GM23338 (cell line): ENCODE measurements at regions not wholly inside any gene's neighbourhood (a gene's known extent, or its start where the extent isn't known, plus 50 kb on each side); places are given as distances from the start of the nearest gene placed in this dataset.

Experiments
- ATAC-seq: fragments of 200-7000 bp; cut with Tn5 transposase; 3 replicates; pipeline ENCODE4 v1.9.1; 2020
- DNase-seq: peaks from one replicate; pipeline ENCODE4 v3.0.0-alpha.2; 2015; ENCODE audit warnings: low spot score
- H2AFZ ChIP-seq: fragments of 200-600 bp; sonication (generic); 2 replicates; pipeline ENCODE4 v1.8.0; 2016; ENCODE audit warnings: antibody characterized with exemption, mild to moderate bottlenecking, moderate library complexity
- H3F3A ChIP-seq: fragments of 200-600 bp; sonication (generic); replicated peaks from 2 replicates; pipeline ENCODE4 v1.8.0; 2017; ENCODE audit warnings: antibody characterized with exemption, mixed run types, low read depth
- H3K27ac ChIP-seq: fragments of 200-600 bp; sonication (generic); 2 replicates; pipeline ENCODE4 v1.6.1; 2016; ENCODE audit warnings: low read depth
- H3K27me3 ChIP-seq: fragments of 200-600 bp; sonication (generic); 2 replicates; pipeline ENCODE4 v1.8.0; 2016; ENCODE audit warnings: mild to moderate bottlenecking, mixed run types, moderate library complexity; ENCODE audit not compliant: insufficient read depth
- H3K36me3 ChIP-seq: fragments of 200-600 bp; sonication (generic); 2 replicates; pipeline ENCODE4 v1.8.0; 2016; ENCODE audit warnings: mild to moderate bottlenecking; ENCODE audit not compliant: insufficient read depth
- H3K4me1 ChIP-seq: fragments of 200-600 bp; sonication (generic); 2 replicates; pipeline ENCODE4 v1.8.0; 2016; ENCODE audit warnings: mild to moderate bottlenecking, moderate library complexity; ENCODE audit not compliant: insufficient read depth
- H3K4me2 ChIP-seq: fragments of 200-600 bp; sonication (generic); 2 replicates; pipeline ENCODE4 v1.7.1; 2017; ENCODE audit warnings: mixed run types
- H3K4me3 ChIP-seq: fragments of 200-600 bp; sonication (generic); 2 replicates; pipeline ENCODE4 v1.6.1; 2016; ENCODE audit warnings: mixed run types
- H3K79me2 ChIP-seq: fragments of 200-600 bp; sonication (generic); replicated peaks from 2 replicates; pipeline ENCODE4 v1.8.0; 2017; ENCODE audit warnings: mild to moderate bottlenecking; ENCODE audit not compliant: insufficient read depth
- H3K9me2 ChIP-seq: fragments of 200-600 bp; sonication (generic); 2 replicates; pipeline ENCODE4 v1.8.0; 2017; ENCODE audit not compliant: insufficient read depth
- H4K20me1 ChIP-seq: fragments of 200-600 bp; sonication (generic); replicated peaks from 2 replicates; pipeline ENCODE4 v1.8.0; 2017; ENCODE audit warnings: mild to moderate bottlenecking; ENCODE audit not compliant: insufficient read depth
- H3K27ac Mint-ChIP-seq: 2 replicates; pipeline ENCODE4 v1.8.0; 2020; ENCODE audit warnings: inconsistent platforms, mild to moderate bottlenecking, moderate library complexity, mixed read lengths
- H3K27me3 Mint-ChIP-seq: 3 replicates; pipeline ENCODE4 v1.8.0; 2022; ENCODE audit warnings: low read depth, mild to moderate bottlenecking, moderate library complexity, mixed read lengths, inconsistent platforms; ENCODE audit not compliant: insufficient read depth, poor library complexity
- H3K36me3 Mint-ChIP-seq: 3 replicates; pipeline ENCODE4 v1.8.0; 2021; ENCODE audit warnings: low read depth, mild to moderate bottlenecking, inconsistent platforms, moderate library complexity, mixed read lengths
- H3K4me1 Mint-ChIP-seq: 3 replicates; pipeline ENCODE4 v1.8.0; 2020; ENCODE audit warnings: mild to moderate bottlenecking, inconsistent platforms, mixed read lengths
- H3K4me3 Mint-ChIP-seq: 3 replicates; pipeline ENCODE4 v1.8.0; 2021; ENCODE audit warnings: moderate library complexity, mild to moderate bottlenecking, inconsistent platforms, mixed read lengths
- H3K9me3 Mint-ChIP-seq: 3 replicates; pipeline ENCODE4 v1.8.0; 2020; ENCODE audit warnings: moderate library complexity, mild to moderate bottlenecking, inconsistent platforms, mixed read lengths
- EZH2phosphoT487 ChIP-seq: fragments of 200-600 bp; sonication (generic); IDR thresholded peaks from one replicate; pipeline ENCODE4 v1.8.1; 2018; ENCODE audit warnings: antibody characterized with exemption; ENCODE audit not compliant: unreplicated experiment
- NANOG ChIP-seq: IDR thresholded peaks from 2 replicates; pipeline ENCODE4 v1.6.1; 2016; ENCODE audit warnings: antibody characterized with exemption, borderline replicate concordance
- STAT1 ChIP-seq: IDR thresholded peaks from one replicate; pipeline ENCODE4 v1.6.1; 2016; ENCODE audit warnings: antibody characterized with exemption; ENCODE audit not compliant: unreplicated experiment
- ZNF331 ChIP-seq: fragments of 250-450 bp; sonication (Bioruptor Pico); IDR thresholded peaks from 2 replicates; pipeline ENCODE4 v1.5.0; 2020; ENCODE audit warnings: low read depth, mild to moderate bottlenecking, moderate library complexity
- TF ChIP-seq, protein P1 (sequence below): IDR thresholded peaks from 2 replicates; pipeline ENCODE4 v1.6.1; 2016; ENCODE audit warnings: antibody characterized with exemption
- TF ChIP-seq, protein P2 (sequence below), 2 experiments: fragments of 200-600 bp in 1 of 2; sonication (generic) in 1 of 2; conservative IDR thresholded peaks; 2 replicates each; pipeline versions ENCODE4 v1.5.1 to v1.6.1; 2016 to 2017; ENCODE audit warnings: antibody characterized with exemption in 2 of 2, low read depth in 2 of 2, mild to moderate bottlenecking in 2 of 2, moderate library complexity in 1 of 2
- TF ChIP-seq, protein P3 (sequence below): fragments of 250-450 bp; sonication (Bioruptor Pico); IDR thresholded peaks from 2 replicates; pipeline ENCODE4 v1.5.0; 2020; ENCODE audit warnings: mild to moderate bottlenecking, moderate library complexity

GRCh38 chrX:13903405-13903804 lies 86.5 kb upstream of the GPM6B start:
- Mint-ChIP-seq H3K9me3 (no peaks in the 10 kb centered on the region), H3K4me3 (no peak overlapping the region), H3K4me1 (peaks cover 31% of the 10 kb centered on the region), H3K27me3 (no peaks in the 10 kb centered on the region), H3K27ac (no peak overlapping the region), H3K36me3 (peaks cover 16% of the 10 kb centered on the region; the same call in 2 of the 3 replicates)
- H3K4me1 ChIP-seq = peaks cover 31% of the 10 kb centered on the region
- no peaks in the 10 kb centered on the region for H4K20me1 ChIP-seq
- ATAC-seq (no peak), DNase-seq (no peak)
- no peak overlapping the region for H3K4me3 ChIP-seq
- TF ChIP-seq NANOG (no peak), EZH2phosphoT487 (no peak)
- TF ChIP-seq, protein P1, sequence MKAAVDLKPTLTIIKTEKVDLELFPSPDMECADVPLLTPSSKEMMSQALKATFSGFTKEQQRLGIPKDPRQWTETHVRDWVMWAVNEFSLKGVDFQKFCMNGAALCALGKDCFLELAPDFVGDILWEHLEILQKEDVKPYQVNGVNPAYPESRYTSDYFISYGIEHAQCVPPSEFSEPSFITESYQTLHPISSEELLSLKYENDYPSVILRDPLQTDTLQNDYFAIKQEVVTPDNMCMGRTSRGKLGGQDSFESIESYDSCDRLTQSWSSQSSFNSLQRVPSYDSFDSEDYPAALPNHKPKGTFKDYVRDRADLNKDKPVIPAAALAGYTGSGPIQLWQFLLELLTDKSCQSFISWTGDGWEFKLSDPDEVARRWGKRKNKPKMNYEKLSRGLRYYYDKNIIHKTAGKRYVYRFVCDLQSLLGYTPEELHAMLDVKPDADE = no peak
- H3K79me2 ChIP-seq = peaks cover 70% of the 10 kb centered on the region
- H2AFZ ChIP-seq = no peak overlapping the region
- no peak overlapping the region for H3K4me2 ChIP-seq
- H3K36me3 ChIP-seq = no peaks in the 10 kb centered on the region
- no peaks in the 10 kb centered on the region; the same call in 1 of the 2 replicates for H3K9me2 ChIP-seq
- no peaks in the 10 kb centered on the region for H3K27me3 ChIP-seq
- no peak overlapping the region for H3K27ac ChIP-seq
- H3F3A ChIP-seq = no peaks in the 10 kb centered on the region

DNA sequence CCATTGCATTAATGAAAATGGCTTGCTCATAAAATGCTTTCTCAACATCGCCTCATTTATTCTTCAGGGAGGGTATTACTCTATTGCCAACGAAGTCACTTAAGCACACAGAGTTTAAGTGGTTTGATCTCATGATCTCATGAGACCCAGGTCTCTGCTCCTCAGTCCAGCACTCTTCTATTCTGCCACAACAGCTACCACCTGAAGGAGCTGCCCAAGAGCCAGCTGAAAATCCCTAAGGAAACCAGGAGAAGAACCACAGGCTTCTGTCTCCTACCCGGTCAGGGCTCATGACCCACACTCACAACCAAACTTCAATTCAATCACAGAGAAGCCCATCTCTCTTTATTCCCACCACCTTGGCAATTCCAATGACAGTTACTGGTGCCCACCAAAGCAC lies 85.5 kb upstream of the GPM6B start:
- Mint-ChIP-seq H3K27me3 (no peaks in the 10 kb centered on the region), H3K27ac (no peak overlapping the region), H3K4me3 (no peak overlapping the region), H3K36me3 (peaks cover 16% of the 10 kb centered on the region; the same call in 2 of the 3 replicates), H3K4me1 (peaks cover 35% of the 10 kb centered on the region), H3K9me3 (no peaks in the 10 kb centered on the region)
- no peak overlapping the region for H3K27ac ChIP-seq
- H3F3A ChIP-seq = no peaks in the 10 kb centered on the region
- no peak overlapping the region for H3K4me3 ChIP-seq
- H3K27me3 ChIP-seq = no peaks in the 10 kb centered on the region
- H3K9me2 ChIP-seq = no peaks in the 10 kb centered on the region; the same call in 1 of the 2 replicates
- H4K20me1 ChIP-seq = no peaks in the 10 kb centered on the region
- peaks cover 69% of the 10 kb centered on the region for H3K79me2 ChIP-seq
- DNase-seq (no peak), ATAC-seq (no peak)
- no peak overlapping the region for H3K4me2 ChIP-seq
- no peak overlapping the region for H2AFZ ChIP-seq
- TF ChIP-seq STAT1 = no peak
- H3K36me3 ChIP-seq = no peaks in the 10 kb centered on the region
- H3K4me1 ChIP-seq = peaks cover 31% of the 10 kb centered on the region

GRCh38 chrX:13901354-13901753 lies 84.5 kb upstream of the GPM6B start:
- peaks cover 21% of the 10 kb centered on the region for H3K4me1 ChIP-seq
- H3K79me2 ChIP-seq = peaks cover 69% of the 10 kb centered on the region
- H3K4me3 Mint-ChIP-seq = no peak overlapping the region
- H3K27me3 Mint-ChIP-seq = no peaks in the 10 kb centered on the region
- no peak overlapping the region for H2AFZ ChIP-seq
- no peak overlapping the region for H3K27ac ChIP-seq
- no peak for DNase-seq
- no peaks in the 10 kb centered on the region for H3F3A ChIP-seq
- peaks cover 16% of the 10 kb centered on the region; the same call in 2 of the 3 replicates for H3K36me3 Mint-ChIP-seq
- no peaks in the 10 kb centered on the region for H3K36me3 ChIP-seq
- H3K4me2 ChIP-seq = no peak overlapping the region
- H3K9me3 Mint-ChIP-seq = no peaks in the 10 kb centered on the region
- no peaks in the 10 kb centered on the region for H4K20me1 ChIP-seq
- H3K4me1 Mint-ChIP-seq = peaks cover 30% of the 10 kb centered on the region
- no peak overlapping the region for H3K4me3 ChIP-seq
- H3K9me2 ChIP-seq = no peaks in the 10 kb centered on the region; the same call in 1 of the 2 replicates
- no peak for ATAC-seq
- H3K27me3 ChIP-seq = no peaks in the 10 kb centered on the region
- H3K27ac Mint-ChIP-seq = no peak overlapping the region
- TF ChIP-seq, protein P2, sequence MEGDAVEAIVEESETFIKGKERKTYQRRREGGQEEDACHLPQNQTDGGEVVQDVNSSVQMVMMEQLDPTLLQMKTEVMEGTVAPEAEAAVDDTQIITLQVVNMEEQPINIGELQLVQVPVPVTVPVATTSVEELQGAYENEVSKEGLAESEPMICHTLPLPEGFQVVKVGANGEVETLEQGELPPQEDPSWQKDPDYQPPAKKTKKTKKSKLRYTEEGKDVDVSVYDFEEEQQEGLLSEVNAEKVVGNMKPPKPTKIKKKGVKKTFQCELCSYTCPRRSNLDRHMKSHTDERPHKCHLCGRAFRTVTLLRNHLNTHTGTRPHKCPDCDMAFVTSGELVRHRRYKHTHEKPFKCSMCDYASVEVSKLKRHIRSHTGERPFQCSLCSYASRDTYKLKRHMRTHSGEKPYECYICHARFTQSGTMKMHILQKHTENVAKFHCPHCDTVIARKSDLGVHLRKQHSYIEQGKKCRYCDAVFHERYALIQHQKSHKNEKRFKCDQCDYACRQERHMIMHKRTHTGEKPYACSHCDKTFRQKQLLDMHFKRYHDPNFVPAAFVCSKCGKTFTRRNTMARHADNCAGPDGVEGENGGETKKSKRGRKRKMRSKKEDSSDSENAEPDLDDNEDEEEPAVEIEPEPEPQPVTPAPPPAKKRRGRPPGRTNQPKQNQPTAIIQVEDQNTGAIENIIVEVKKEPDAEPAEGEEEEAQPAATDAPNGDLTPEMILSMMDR (conservative IDR thresholded peaks at IDR 0.05; ENCODE audit: low read depth in 2 of 2) = no peak
- TF ChIP-seq EZH2phosphoT487 = no peak
- TF ChIP-seq ZNF331 (CRISPR knock-in tag) = no peak
- TF ChIP-seq, protein P3, sequence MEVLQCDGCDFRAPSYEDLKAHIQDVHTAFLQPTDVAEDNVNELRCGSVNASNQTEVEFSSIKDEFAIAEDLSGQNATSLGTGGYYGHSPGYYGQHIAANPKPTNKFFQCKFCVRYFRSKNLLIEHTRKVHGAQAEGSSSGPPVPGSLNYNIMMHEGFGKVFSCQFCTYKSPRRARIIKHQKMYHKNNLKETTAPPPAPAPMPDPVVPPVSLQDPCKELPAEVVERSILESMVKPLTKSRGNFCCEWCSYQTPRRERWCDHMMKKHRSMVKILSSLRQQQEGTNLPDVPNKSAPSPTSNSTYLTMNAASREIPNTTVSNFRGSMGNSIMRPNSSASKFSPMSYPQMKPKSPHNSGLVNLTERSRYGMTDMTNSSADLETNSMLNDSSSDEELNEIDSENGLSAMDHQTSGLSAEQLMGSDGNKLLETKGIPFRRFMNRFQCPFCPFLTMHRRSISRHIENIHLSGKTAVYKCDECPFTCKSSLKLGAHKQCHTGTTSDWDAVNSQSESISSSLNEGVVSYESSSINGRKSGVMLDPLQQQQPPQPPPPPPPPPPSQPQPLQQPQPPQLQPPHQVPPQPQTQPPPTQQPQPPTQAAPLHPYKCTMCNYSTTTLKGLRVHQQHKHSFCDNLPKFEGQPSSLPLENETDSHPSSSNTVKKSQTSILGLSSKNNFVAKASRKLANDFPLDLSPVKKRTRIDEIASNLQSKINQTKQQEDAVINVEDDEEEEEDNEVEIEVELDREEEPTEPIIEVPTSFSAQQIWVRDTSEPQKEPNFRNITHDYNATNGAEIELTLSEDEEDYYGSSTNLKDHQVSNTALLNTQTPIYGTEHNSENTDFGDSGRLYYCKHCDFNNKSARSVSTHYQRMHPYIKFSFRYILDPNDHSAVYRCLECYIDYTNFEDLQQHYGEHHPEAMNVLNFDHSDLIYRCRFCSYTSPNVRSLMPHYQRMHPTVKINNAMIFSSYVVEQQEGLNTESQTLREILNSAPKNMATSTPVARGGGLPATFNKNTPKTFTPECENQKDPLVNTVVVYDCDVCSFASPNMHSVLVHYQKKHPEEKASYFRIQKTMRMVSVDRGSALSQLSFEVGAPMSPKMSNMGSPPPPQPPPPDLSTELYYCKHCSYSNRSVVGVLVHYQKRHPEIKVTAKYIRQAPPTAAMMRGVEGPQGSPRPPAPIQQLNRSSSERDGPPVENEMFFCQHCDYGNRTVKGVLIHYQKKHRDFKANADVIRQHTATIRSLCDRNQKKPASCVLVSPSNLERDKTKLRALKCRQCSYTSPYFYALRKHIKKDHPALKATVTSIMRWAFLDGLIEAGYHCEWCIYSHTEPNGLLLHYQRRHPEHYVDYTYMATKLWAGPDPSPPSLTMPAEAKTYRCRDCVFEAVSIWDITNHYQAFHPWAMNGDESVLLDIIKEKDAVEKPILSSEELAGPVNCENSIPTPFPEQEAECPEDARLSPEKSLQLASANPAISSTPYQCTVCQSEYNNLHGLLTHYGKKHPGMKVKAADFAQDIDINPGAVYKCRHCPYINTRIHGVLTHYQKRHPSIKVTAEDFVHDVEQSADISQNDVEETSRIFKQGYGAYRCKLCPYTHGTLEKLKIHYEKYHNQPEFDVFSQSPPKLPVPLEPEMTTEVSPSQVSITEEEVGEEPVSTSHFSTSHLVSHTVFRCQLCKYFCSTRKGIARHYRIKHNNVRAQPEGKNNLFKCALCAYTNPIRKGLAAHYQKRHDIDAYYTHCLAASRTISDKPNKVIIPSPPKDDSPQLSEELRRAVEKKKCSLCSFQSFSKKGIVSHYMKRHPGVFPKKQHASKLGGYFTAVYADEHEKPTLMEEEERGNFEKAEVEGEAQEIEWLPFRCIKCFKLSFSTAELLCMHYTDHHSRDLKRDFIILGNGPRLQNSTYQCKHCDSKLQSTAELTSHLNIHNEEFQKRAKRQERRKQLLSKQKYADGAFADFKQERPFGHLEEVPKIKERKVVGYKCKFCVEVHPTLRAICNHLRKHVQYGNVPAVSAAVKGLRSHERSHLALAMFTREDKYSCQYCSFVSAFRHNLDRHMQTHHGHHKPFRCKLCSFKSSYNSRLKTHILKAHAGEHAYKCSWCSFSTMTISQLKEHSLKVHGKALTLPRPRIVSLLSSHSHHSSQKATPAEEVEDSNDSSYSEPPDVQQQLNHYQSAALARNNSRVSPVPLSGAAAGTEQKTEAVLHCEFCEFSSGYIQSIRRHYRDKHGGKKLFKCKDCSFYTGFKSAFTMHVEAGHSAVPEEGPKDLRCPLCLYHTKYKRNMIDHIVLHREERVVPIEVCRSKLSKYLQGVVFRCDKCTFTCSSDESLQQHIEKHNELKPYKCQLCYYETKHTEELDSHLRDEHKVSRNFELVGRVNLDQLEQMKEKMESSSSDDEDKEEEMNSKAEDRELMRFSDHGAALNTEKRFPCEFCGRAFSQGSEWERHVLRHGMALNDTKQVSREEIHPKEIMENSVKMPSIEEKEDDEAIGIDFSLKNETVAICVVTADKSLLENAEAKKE (CRISPR knock-in tag) = no peak
- no peak for TF ChIP-seq NANOG
